ENCODE measurements at regions not wholly inside any gene's neighbourhood (a gene's known extent, or its start where the extent isn't known, plus 50 kb on each side); places are given as distances from the start of the nearest gene placed in this dataset.

DNA sequence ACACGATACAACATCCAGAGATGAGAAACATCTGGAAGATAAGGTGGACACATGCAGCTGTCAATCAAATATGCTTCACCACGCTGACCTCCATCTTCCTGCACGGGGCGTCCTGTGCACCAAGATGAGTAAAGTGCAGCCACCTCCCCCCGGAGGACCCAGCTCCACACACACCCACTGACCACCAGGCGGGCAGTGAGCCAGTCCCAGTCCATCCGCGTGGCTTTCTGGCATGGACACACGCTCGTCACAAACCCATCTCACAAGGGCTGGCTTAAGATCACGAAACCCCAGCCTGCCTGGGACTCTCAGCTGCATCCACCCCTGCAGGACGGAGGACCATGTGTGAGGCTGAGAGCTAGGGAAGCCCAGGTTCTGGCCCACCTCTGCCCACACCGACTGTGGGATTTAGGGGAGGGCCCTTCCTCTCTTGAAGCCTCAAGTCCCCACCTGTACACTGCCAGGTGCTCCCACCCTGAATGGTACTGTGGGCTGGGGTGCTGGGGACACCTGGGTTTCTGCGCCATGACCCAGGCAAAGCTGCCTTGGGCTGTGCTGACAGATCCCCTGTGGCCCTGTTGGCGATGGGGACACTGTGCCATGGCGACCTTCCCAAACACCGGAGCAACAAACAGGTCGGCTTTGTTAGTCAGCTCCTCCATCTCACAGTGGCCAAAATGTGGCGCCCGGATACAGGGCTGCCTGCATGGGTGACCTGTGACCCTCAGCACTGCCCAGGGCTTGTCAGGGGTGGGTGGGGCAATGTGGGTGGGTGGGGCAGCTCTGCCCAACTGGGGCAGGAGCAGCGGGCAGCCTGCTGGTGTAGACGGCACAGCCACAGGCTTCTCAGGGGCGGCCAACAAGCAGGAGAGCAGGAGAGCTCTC lies 629.0 kb downstream of the TBC1D22A start:
- intact Hi-C loops (cut with micrococcal nuclease) (no loop called here), in situ Hi-C loops (cut with MboI; ENCODE audit: low sequenced_read_pairs) (no loop called here), dilution Hi-C loops (cut with HindIII; ENCODE audit: low sequenced_read_pairs, unreplicated experiment) (no loop called here)
- Histone ChIP-seq H3K9ac (ENCODE audit: low read depth, low read length) (no peak overlapping the region), H4K91ac (ENCODE audit: insufficient read depth, low read depth, low read length) (no peak overlapping the region), H2AK9ac (replicated peaks; ENCODE audit: low read depth, low read length, poor library complexity) (no peak overlapping the region), H3K4ac (ENCODE audit: low read depth, low read length) (no peak overlapping the region), H3K79me1 (ENCODE audit: low read depth in 1 of 2, low read length in 2 of 2) (no peaks in the 10 kb centered on the region), H4K20me1 (ENCODE audit: insufficient read depth, low read length) (no peaks in the 10 kb centered on the region), H2BK20ac (ENCODE audit: low read depth, low read length) (no peak overlapping the region), H4K8ac (ENCODE audit: low read depth in 2 of 2, low read length in 2 of 2) (no peak overlapping the region), H3K14ac (replicated peaks; ENCODE audit: low read depth, low read length) (no peak overlapping the region), H2AFZ (replicated peaks; ENCODE audit: low read length, poor library complexity) (no peak overlapping the region), H2BK5ac (ENCODE audit: low read depth, low read length, poor library complexity, severe bottlenecking) (no peak overlapping the region), H3K4me3 (ENCODE audit: insufficient read depth, low read depth, low read length) (no peak overlapping the region), H2AK5ac (ENCODE audit: low read depth, low read length) (no peak overlapping the region), H3K27ac (ENCODE audit: insufficient read depth, low read length) (no peak overlapping the region), H3K23ac (ENCODE audit: low read depth, low read length) (no peak overlapping the region), H3K4me2 (ENCODE audit: low read depth, low read length) (no peak overlapping the region), H2BK120ac (ENCODE audit: low read depth, low read length) (no peak overlapping the region), H3K36me3 (ENCODE audit: control insufficient read depth, insufficient read depth, low read length) (no peaks in the 10 kb centered on the region), H3K18ac (ENCODE audit: low read depth, low read length) (no peak overlapping the region), H2BK15ac (ENCODE audit: low read depth, low read length) (no peak overlapping the region), H3K9me1 (ENCODE audit: insufficient read depth, low read length) (no peaks in the 10 kb centered on the region), H3K4me1 (ENCODE audit: control insufficient read depth, insufficient read depth, low read length) (no peaks in the 10 kb centered on the region), H3K27me3 (ENCODE audit: control insufficient read depth, insufficient read depth, low read length) (no peaks in the 10 kb centered on the region), H3K9me3 (ENCODE audit: control insufficient read depth, insufficient read depth, low read length) (peaks cover 21% of the 10 kb centered on the region), H4K5ac (ENCODE audit: low read depth, low read length) (no peak overlapping the region), H3K56ac (ENCODE audit: extremely low read depth, insufficient read depth, low read length) (no peak overlapping the region)
- 50% methylated on average over 2 of the region's 23 CpGs; no CpG with 5 or more reads in 1 of the 2 experiments for WGBS, 2 experiments (ENCODE audit: extremely low coverage in 2 of 2, insufficient read length in 1 of 2)
- CTCF ChIA-PET = no interaction called here
- no peak for TF ChIP-seq POLR2A (IDR thresholded peaks at IDR 0.05; ENCODE audit: low read depth, low read length)
- TF ChIP-seq, protein P1, sequence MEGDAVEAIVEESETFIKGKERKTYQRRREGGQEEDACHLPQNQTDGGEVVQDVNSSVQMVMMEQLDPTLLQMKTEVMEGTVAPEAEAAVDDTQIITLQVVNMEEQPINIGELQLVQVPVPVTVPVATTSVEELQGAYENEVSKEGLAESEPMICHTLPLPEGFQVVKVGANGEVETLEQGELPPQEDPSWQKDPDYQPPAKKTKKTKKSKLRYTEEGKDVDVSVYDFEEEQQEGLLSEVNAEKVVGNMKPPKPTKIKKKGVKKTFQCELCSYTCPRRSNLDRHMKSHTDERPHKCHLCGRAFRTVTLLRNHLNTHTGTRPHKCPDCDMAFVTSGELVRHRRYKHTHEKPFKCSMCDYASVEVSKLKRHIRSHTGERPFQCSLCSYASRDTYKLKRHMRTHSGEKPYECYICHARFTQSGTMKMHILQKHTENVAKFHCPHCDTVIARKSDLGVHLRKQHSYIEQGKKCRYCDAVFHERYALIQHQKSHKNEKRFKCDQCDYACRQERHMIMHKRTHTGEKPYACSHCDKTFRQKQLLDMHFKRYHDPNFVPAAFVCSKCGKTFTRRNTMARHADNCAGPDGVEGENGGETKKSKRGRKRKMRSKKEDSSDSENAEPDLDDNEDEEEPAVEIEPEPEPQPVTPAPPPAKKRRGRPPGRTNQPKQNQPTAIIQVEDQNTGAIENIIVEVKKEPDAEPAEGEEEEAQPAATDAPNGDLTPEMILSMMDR (conservative IDR thresholded peaks at IDR 0.05; ENCODE audit: low read depth, low read length) = no peak
- no peak for TF ChIP-seq MAFK (IDR thresholded peaks at IDR 0.05; ENCODE audit: low read depth, low read length)
- no peak for TF ChIP-seq USF2 (IDR thresholded peaks at IDR 0.05; ENCODE audit: low read depth, low read length)
- TF ChIP-seq FOS (IDR thresholded peaks at IDR 0.05; ENCODE audit: low read depth, low read length) = no peak
- no peak for TF ChIP-seq MXI1 (IDR thresholded peaks at IDR 0.05; ENCODE audit: borderline replicate concordance, low read depth, low read length)
- no peak for TF ChIP-seq SMC3 (IDR thresholded peaks at IDR 0.05; ENCODE audit: low read depth, low read length)
- TF ChIP-seq, protein P2, sequence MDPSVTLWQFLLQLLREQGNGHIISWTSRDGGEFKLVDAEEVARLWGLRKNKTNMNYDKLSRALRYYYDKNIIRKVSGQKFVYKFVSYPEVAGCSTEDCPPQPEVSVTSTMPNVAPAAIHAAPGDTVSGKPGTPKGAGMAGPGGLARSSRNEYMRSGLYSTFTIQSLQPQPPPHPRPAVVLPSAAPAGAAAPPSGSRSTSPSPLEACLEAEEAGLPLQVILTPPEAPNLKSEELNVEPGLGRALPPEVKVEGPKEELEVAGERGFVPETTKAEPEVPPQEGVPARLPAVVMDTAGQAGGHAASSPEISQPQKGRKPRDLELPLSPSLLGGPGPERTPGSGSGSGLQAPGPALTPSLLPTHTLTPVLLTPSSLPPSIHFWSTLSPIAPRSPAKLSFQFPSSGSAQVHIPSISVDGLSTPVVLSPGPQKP (IDR thresholded peaks at IDR 0.05; ENCODE audit: borderline replicate concordance, low read depth, low read length) = no peak
- no peak for TF ChIP-seq BHLHE40 (IDR thresholded peaks at IDR 0.05; ENCODE audit: low read depth, low read length)
- DNase-seq (no peak), ATAC-seq (ENCODE audit: low read depth) (no peak)
- POLR2A ChIA-PET (ENCODE audit: unreplicated experiment) = no interaction called here
- BruUV-seq (replicated peaks) = no TSS peak

Data from IMR-90 (cell line).